Ovary (tissue), 3 donors: ENCODE measurements at regions not wholly inside any gene's neighbourhood (a gene's known extent, or its start where the extent isn't known, plus 50 kb on each side); places are given as distances from the start of the nearest gene placed in this dataset.

Experiments used
- EP300 ChIP-seq: sonication (generic); formaldehyde crosslinking; IDR thresholded peaks from one replicate; pipeline ENCODE4 v1.6.1; 2017; ENCODE audit warnings: antibody characterized with exemption
- POLR2A ChIP-seq: fragments of 450-650 bp; IDR thresholded peaks from one replicate; pipeline ENCODE4 v1.6.1; 2017; ENCODE audit warnings: antibody characterized with exemption, mild to moderate bottlenecking, moderate library complexity
- TF ChIP-seq, protein P1 (sequence below), 3 donors: fragments of 450-650 bp in 2 of 3; fragments of 200-600 bp in 1 of 3; IDR thresholded peaks; one replicate each; pipeline versions ENCODE4 v1.5.1 to v1.8.0; 2016 to 2022; ENCODE audit warnings: antibody characterized with exemption in 3 of 3, mild to moderate bottlenecking in 1 of 3
- donor health status: DM: no; HTN: no; CAD: no.

GRCh38 chr2:39608686-39609441, 56.9 kb upstream of the TMEM178A start:
- TF ChIP-seq, protein P1, sequence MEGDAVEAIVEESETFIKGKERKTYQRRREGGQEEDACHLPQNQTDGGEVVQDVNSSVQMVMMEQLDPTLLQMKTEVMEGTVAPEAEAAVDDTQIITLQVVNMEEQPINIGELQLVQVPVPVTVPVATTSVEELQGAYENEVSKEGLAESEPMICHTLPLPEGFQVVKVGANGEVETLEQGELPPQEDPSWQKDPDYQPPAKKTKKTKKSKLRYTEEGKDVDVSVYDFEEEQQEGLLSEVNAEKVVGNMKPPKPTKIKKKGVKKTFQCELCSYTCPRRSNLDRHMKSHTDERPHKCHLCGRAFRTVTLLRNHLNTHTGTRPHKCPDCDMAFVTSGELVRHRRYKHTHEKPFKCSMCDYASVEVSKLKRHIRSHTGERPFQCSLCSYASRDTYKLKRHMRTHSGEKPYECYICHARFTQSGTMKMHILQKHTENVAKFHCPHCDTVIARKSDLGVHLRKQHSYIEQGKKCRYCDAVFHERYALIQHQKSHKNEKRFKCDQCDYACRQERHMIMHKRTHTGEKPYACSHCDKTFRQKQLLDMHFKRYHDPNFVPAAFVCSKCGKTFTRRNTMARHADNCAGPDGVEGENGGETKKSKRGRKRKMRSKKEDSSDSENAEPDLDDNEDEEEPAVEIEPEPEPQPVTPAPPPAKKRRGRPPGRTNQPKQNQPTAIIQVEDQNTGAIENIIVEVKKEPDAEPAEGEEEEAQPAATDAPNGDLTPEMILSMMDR (IDR thresholded peaks at IDR 0.05), result no peak
- TF ChIP-seq POLR2A, result no peak
- TF ChIP-seq EP300, result no peak
